ENCODE measurements at regions not wholly inside any gene's neighbourhood (a gene's known extent, or its start where the extent isn't known, plus 50 kb on each side); places are given as distances from the start of the nearest gene placed in this dataset.

- no peaks in the 10 kb centered on the region for H3K9me1 ChIP-seq (replicated peaks; ENCODE audit: control insufficient read depth, extremely low read depth, insufficient read depth, low read length)
- no peaks in the 10 kb centered on the region for H4K20me1 ChIP-seq (replicated peaks; ENCODE audit: control insufficient read depth, extremely low read depth, insufficient read depth, low read length)
- FAIRE-seq = no peak
- H3K4me1 ChIP-seq (ENCODE audit: control insufficient read depth, extremely low read depth, insufficient read depth, low read length) = no peaks in the 10 kb centered on the region
- no peaks in the 10 kb centered on the region for H3K36me3 ChIP-seq (ENCODE audit: control insufficient read depth in 2 of 2, extremely low read depth in 1 of 2, insufficient read depth in 2 of 2, low read length in 2 of 2)
- no peak for DNase-seq (ENCODE audit: low read depth, low spot score)
- no peaks in the 10 kb centered on the region for H3K9me3 ChIP-seq (replicated peaks; ENCODE audit: control insufficient read depth, insufficient read depth, low read length)
- H2AFZ ChIP-seq (ENCODE audit: low read depth, low read length) = no peak overlapping the region
- no peaks in the 10 kb centered on the region for H3K79me2 ChIP-seq (ENCODE audit: control insufficient read depth, insufficient read depth, low read length)
- no peak overlapping the region for H3K9ac ChIP-seq (replicated peaks; ENCODE audit: extremely low read depth, insufficient read depth, low read length)
- no peak overlapping the region for H3K4me3 ChIP-seq (replicated peaks in 1 of 3; ENCODE audit: insufficient read depth in 1 of 3, low read depth in 1 of 3, low read length in 3 of 3)
- no TSS peak for BruUV-seq (replicated peaks)
- CTCF ChIA-PET = no interaction called here
- POLR2A ChIA-PET = no interaction called here
- no peak overlapping the region for H3K27ac ChIP-seq (ENCODE audit: insufficient read depth, low read depth, low read length)
- H3K4me2 ChIP-seq (ENCODE audit: insufficient read depth, low read length) = no peak overlapping the region
- dilution Hi-C loops (cut with MboI; ENCODE audit: extremely low pct_ligation_motif_present, low sequenced_read_pairs) = no loop called here
- H3K27me3 ChIP-seq (ENCODE audit: control insufficient read depth in 2 of 2, insufficient read depth in 2 of 2, low read length in 2 of 2) = no peaks in the 10 kb centered on the region
- intact Hi-C loops (cut with micrococcal nuclease) = no loop called here
- TF ChIP-seq GATA2 (IDR thresholded peaks at IDR 0.05; ENCODE audit: insufficient read depth, insufficient read length, low read depth, low read length) = no peak
- TF ChIP-seq POLR2AphosphoS5 (IDR thresholded peaks at IDR 0.05; ENCODE audit: insufficient read depth, low read depth, low read length) = no peak
Observed at GRCh38 chr1:166457700-166458099, 290.9 kb upstream of the FAM78B start.

- ChIA-PET POLR2A (no interaction called here), CTCF (no interaction called here)
- H3K4me3 ChIP-seq (replicated peaks in 1 of 3; ENCODE audit: insufficient read depth in 1 of 3, low read depth in 1 of 3, low read length in 3 of 3) = no peak overlapping the region
- no peaks in the 10 kb centered on the region for H3K27me3 ChIP-seq (ENCODE audit: control insufficient read depth in 2 of 2, insufficient read depth in 2 of 2, low read length in 2 of 2)
- BruUV-seq (replicated peaks) = no TSS peak
- no peaks in the 10 kb centered on the region for H3K9me1 ChIP-seq (replicated peaks; ENCODE audit: control insufficient read depth, extremely low read depth, insufficient read depth, low read length)
- intact Hi-C loops (cut with micrococcal nuclease) (no loop called here), dilution Hi-C loops (cut with MboI; ENCODE audit: extremely low pct_ligation_motif_present, low sequenced_read_pairs) (no loop called here)
- no peaks in the 10 kb centered on the region for H3K79me2 ChIP-seq (ENCODE audit: control insufficient read depth, insufficient read depth, low read length)
- no peaks in the 10 kb centered on the region for H4K20me1 ChIP-seq (replicated peaks; ENCODE audit: control insufficient read depth, extremely low read depth, insufficient read depth, low read length)
- H3K36me3 ChIP-seq (ENCODE audit: control insufficient read depth in 2 of 2, extremely low read depth in 1 of 2, insufficient read depth in 2 of 2, low read length in 2 of 2) = no peaks in the 10 kb centered on the region
- no peaks in the 10 kb centered on the region for H3K4me1 ChIP-seq (ENCODE audit: control insufficient read depth, extremely low read depth, insufficient read depth, low read length)
- no peak overlapping the region for H3K27ac ChIP-seq (ENCODE audit: insufficient read depth, low read depth, low read length)
- DNase-seq (ENCODE audit: low read depth, low spot score) (no peak), FAIRE-seq (no peak)
- no peak overlapping the region for H3K9ac ChIP-seq (replicated peaks; ENCODE audit: extremely low read depth, insufficient read depth, low read length)
- TF ChIP-seq GATA2 (IDR thresholded peaks at IDR 0.05; ENCODE audit: insufficient read depth, insufficient read length, low read depth, low read length) (no peak), POLR2A (IDR thresholded peaks at IDR 0.05; ENCODE audit: low read depth, low read length) (no peak), MAX (IDR thresholded peaks at IDR 0.05; ENCODE audit: insufficient read depth, insufficient read length) (no peak), EZH2 (IDR thresholded peaks at IDR 0.05; ENCODE audit: borderline replicate concordance, low read depth, low read length, severe bottlenecking) (no peak), CTCF (IDR thresholded peaks at IDR 0.05; ENCODE audit: extremely low read depth in 1 of 2, insufficient read depth in 1 of 2, low read depth in 1 of 2, low read length in 2 of 2) (no peak), POLR2AphosphoS5 (IDR thresholded peaks at IDR 0.05; ENCODE audit: insufficient read depth, low read depth, low read length) (no peak), JUN (IDR thresholded peaks at IDR 0.05; ENCODE audit: borderline replicate concordance, insufficient read depth, insufficient read length, low read depth) (no peak), MYC (IDR thresholded peaks at IDR 0.05; ENCODE audit: low read depth, low read length) (no peak), FOS (IDR thresholded peaks at IDR 0.05; ENCODE audit: borderline replicate concordance, insufficient read depth, low read length) (no peak)
- no peak overlapping the region for H2AFZ ChIP-seq (ENCODE audit: low read depth, low read length)
- H3K9me3 ChIP-seq (replicated peaks; ENCODE audit: control insufficient read depth, insufficient read depth, low read length) = no peaks in the 10 kb centered on the region
- H3K4me2 ChIP-seq (ENCODE audit: insufficient read depth, low read length) = no peak overlapping the region
Observed at GRCh38 chr1:166464333-166464732, 297.5 kb upstream of the FAM78B start.

Data from endothelial cell of umbilical vein (primary cell).